ENCODE measurements at regions not wholly inside any gene's neighbourhood (a gene's known extent, or its start where the extent isn't known, plus 50 kb on each side); places are given as distances from the start of the nearest gene placed in this dataset.

GRCh38 chr1:60709426-60709825, 372.9 kb upstream of the NFIA start:
- TF ChIP-seq, protein P1, sequence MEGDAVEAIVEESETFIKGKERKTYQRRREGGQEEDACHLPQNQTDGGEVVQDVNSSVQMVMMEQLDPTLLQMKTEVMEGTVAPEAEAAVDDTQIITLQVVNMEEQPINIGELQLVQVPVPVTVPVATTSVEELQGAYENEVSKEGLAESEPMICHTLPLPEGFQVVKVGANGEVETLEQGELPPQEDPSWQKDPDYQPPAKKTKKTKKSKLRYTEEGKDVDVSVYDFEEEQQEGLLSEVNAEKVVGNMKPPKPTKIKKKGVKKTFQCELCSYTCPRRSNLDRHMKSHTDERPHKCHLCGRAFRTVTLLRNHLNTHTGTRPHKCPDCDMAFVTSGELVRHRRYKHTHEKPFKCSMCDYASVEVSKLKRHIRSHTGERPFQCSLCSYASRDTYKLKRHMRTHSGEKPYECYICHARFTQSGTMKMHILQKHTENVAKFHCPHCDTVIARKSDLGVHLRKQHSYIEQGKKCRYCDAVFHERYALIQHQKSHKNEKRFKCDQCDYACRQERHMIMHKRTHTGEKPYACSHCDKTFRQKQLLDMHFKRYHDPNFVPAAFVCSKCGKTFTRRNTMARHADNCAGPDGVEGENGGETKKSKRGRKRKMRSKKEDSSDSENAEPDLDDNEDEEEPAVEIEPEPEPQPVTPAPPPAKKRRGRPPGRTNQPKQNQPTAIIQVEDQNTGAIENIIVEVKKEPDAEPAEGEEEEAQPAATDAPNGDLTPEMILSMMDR (IDR thresholded peaks at IDR 0.05): no peak
- no peak for TF ChIP-seq POLR2A (IDR thresholded peaks at IDR 0.05)
- no peak overlapping the region for H3K4me3 ChIP-seq (ENCODE audit: low read depth, poor library complexity, severe bottlenecking)
- intact Hi-C loops (cut with DNase I; ENCODE audit: low total_unique reads): no loop called here
- DNase-seq (ENCODE audit: low spot score in 2 of 2): no peak

DNA sequence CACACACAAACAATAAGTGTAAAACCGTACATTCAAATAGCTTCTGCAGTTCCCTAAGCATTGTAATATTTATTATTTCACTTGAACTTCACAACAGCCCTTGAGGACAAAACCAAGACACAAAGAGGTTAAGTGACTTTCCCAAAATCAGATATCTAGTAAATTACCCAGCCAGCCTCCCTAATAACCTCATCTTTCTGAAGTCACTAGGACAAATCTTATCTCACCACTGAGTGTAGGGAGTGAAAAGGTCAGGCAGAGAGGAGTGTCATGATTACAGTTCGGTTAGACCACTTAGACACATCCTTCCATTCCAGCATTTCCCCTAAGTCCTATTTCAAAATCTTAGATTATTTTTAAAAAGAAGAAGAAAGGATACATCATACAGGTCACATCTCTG, 377.3 kb upstream of the NFIA start:
- intact Hi-C loops (cut with DNase I; ENCODE audit: low total_unique reads): no loop called here
- no peak for DNase-seq (ENCODE audit: low spot score in 2 of 2)
- WGBS, 2 donors: 85 to 92% methylated on average over 2 of the region's 2 CpGs

DNA sequence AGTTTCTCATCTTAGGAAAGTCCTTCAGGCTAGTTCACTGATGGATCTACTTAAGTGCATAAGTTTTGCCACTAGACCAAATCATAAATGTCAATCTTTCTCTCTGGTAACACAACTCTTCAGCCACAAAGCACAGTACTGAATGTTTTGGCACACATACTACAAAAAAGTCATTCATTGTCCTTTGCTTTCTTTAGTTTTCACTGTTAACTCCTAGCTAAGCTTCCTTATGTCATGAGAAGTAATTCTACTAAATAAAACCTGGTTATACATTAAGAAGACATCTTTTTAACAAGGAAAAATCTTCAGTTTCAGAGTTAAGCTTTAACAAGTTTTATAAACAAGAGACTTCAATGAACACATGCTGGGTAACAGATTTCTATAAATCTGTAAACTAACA, 379.2 kb upstream of the NFIA start:
- H3K4me3 ChIP-seq (ENCODE audit: low read depth, poor library complexity, severe bottlenecking): no peak overlapping the region
- TF ChIP-seq POLR2A (IDR thresholded peaks at IDR 0.05): no peak
- TF ChIP-seq, protein P1 (IDR thresholded peaks at IDR 0.05): no peak
- intact Hi-C loops (cut with DNase I; ENCODE audit: low total_unique reads): no loop called here
- DNase-seq (ENCODE audit: low spot score in 2 of 2): no peak

More for the DNA sequence above, 377.3 kb upstream of the NFIA start:
- H3K4me3 ChIP-seq (ENCODE audit: low read depth, poor library complexity, severe bottlenecking): no peak overlapping the region
- no peak for TF ChIP-seq POLR2A (IDR thresholded peaks at IDR 0.05)
- TF ChIP-seq, protein P1 (IDR thresholded peaks at IDR 0.05): no peak

DNA sequence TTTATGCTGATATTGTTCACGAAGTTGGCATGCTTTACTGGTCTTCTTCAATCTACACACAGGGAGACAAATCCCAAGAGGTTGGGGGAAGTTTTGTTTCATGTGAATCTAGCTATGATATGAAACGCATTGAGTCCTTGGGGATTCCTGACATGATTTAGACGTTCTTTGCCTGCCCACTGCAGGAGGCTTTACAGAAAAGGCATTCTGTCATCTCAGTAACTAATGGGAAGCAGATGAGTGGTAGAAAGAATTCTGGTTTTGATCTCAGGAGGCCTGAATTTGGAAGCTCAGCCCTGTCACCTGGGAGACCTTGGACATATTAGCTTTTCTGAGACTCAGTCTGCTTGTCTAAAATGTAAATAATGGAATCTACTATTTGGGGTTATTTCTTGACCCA, 383.0 kb upstream of the NFIA start:
- intact Hi-C loops (cut with DNase I; ENCODE audit: low total_unique reads): no loop called here
- DNase-seq (ENCODE audit: low spot score in 2 of 2): no peak
- H3K4me3 ChIP-seq (ENCODE audit: low read depth, poor library complexity, severe bottlenecking): no peak overlapping the region
- WGBS, 2 donors: 47 to 54% methylated on average over 3 of the region's 3 CpGs
- TF ChIP-seq, protein P1 (IDR thresholded peaks at IDR 0.05): no peak
- no peak for TF ChIP-seq POLR2A (IDR thresholded peaks at IDR 0.05)

- H3K4me3 ChIP-seq (ENCODE audit: low read depth, poor library complexity, severe bottlenecking): no peak overlapping the region
- no peak for DNase-seq (ENCODE audit: low spot score in 2 of 2)
- 70 to 71% methylated on average over 4 of the region's 4 CpGs for WGBS, 2 donors
- TF ChIP-seq, protein P1 (IDR thresholded peaks at IDR 0.05): no peak
- TF ChIP-seq POLR2A (IDR thresholded peaks at IDR 0.05): no peak
- intact Hi-C loops (cut with DNase I; ENCODE audit: low total_unique reads): no loop called here
Measured at GRCh38 chr1:60697204-60697994, 385.0 kb upstream of the NFIA start.

DNA sequence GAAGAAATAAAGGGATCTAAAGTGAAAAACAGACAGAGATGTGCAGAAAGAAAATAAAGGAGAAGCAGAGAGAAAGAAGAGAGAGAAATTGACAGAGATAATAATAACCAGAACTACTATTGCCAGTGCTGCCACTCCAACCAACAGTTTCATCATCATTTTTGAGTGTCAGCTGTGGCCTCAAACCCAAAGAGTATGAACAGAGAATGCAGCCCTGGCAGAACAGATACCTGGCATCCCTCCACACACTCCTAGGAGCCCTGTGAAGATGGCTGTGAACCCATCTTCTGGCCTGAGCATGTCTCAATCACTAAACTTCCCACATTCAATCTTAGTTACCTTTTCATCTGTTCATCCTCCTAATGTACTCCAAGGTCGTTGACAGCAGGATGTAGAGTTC, 385.8 kb upstream of the NFIA start:
- WGBS, 2 donors: 56 to 69% methylated on average over 1 of the region's 1 CpG
- intact Hi-C loops (cut with DNase I; ENCODE audit: low total_unique reads): no loop called here
- no peak for DNase-seq (ENCODE audit: low spot score in 2 of 2)
- no peak for TF ChIP-seq POLR2A (IDR thresholded peaks at IDR 0.05)
- TF ChIP-seq, protein P1 (IDR thresholded peaks at IDR 0.05): no peak
- H3K4me3 ChIP-seq (ENCODE audit: low read depth, poor library complexity, severe bottlenecking): no peak overlapping the region

All from lower leg skin (tissue), 4 donors.